SK-N-SH (cell line): ENCODE measurements at regions not wholly inside any gene's neighbourhood (a gene's known extent, or its start where the extent isn't known, plus 50 kb on each side); places are given as distances from the start of the nearest gene placed in this dataset.

ENCODE experiments used
- CTCF ChIA-PET: fragments of 300-600, 350-600 bp; formaldehyde crosslinking; extraction: SDS; loops from one replicate; lab custom pipeline; 2021; lab: Yijun Ruan, JAX
- POLR2A ChIA-PET: fragments of 350-600 bp; sonication (Branson Sonifier 250); formaldehyde crosslinking; extraction: SDS; loops from one replicate; lab custom pipeline; 2020; ENCODE audit warnings: antibody characterized with exemption, inconsistent platforms; lab: Yijun Ruan, JAX
- DNase-seq: peaks from one replicate; pipeline ENCODE4 v3.0.0; 2012
- H2AFZ ChIP-seq: fragments of 200-600 bp; sonication (generic); 2 replicates; pipeline ENCODE4 v1.8.1; 2016; ENCODE audit warnings: antibody characterized with exemption, mild to moderate bottlenecking, low read depth
- H3F3A ChIP-seq: fragments of 200-600 bp; sonication (generic); replicated peaks from 2 replicates; pipeline ENCODE3; 2016; ENCODE audit warnings: antibody characterized with exemption, mild to moderate bottlenecking; ENCODE audit not compliant: insufficient read depth
- H3K27ac ChIP-seq, 2 experiments: fragments of 200-500 bp in 1 of 2; fragments of 200-600 bp in 1 of 2; sonication (Bioruptor generic) in 1 of 2; sonication (generic), shearing (Covaris generic) in 1 of 2; 2 replicates each; pipeline versions ENCODE4 v1.5.1 to v1.6.1; 2014 to 2016; ENCODE audit warnings: low read depth in 2 of 2, inconsistent platforms in 1 of 2, low read length in 1 of 2, mild to moderate bottlenecking in 1 of 2, mixed read lengths in 1 of 2
- H3K27me3 ChIP-seq: fragments of 200-600 bp; sonication (generic), shearing (Covaris generic); 2 replicates; pipeline ENCODE4 v1.6.1; 2016; ENCODE audit warnings: mixed run types; ENCODE audit not compliant: insufficient read depth
- H3K36me3 ChIP-seq, 2 experiments: fragments of 200-500 bp in 1 of 2; fragments of 200-600 bp in 1 of 2; sonication (Bioruptor generic) in 1 of 2; sonication (generic) in 1 of 2; replicated peaks in 1 of 2; 2 replicates each; pipeline versions ENCODE3 to v1.5.1; 2014 to 2016; ENCODE audit warnings: low read length in 1 of 2, mild to moderate bottlenecking in 1 of 2; ENCODE audit not compliant: insufficient read depth in 2 of 2, control insufficient read depth in 1 of 2
- H3K4me1 ChIP-seq, 2 experiments: fragments of 200-500 bp in 1 of 2; fragments of 200-600 bp in 1 of 2; sonication (Bioruptor generic) in 1 of 2; sonication (generic), shearing (Covaris generic) in 1 of 2; 2 replicates each; pipeline versions ENCODE4 v1.5.1 to v1.6.1; 2014 to 2016; ENCODE audit warnings: low read depth in 1 of 2, low read length in 1 of 2, mixed run types in 1 of 2; ENCODE audit not compliant: insufficient read depth in 2 of 2, control insufficient read depth in 1 of 2
- H3K4me2 ChIP-seq: fragments of 200-600 bp; sonication (generic), shearing (Covaris generic); 2 replicates; pipeline ENCODE4 v1.6.1; 2017; ENCODE audit warnings: mixed run types
- H3K4me3 ChIP-seq, 2 experiments: fragments of 200-500 bp in 1 of 2; fragments of 200-600 bp in 1 of 2; sonication (Bioruptor generic) in 1 of 2; sonication (generic), shearing (Covaris generic) in 1 of 2; 2 replicates each; pipeline versions ENCODE4 v1.5.1 to v1.8.1; 2014 to 2016; ENCODE audit warnings: low read depth in 2 of 2, inconsistent platforms in 1 of 2, low read length in 1 of 2, mild to moderate bottlenecking in 1 of 2, mixed read lengths in 1 of 2, moderate library complexity in 1 of 2
- H3K79me2 ChIP-seq: fragments of 200-600 bp; sonication (generic); 2 replicates; pipeline ENCODE4 v1.8.1; 2017; ENCODE audit warnings: mild to moderate bottlenecking; ENCODE audit not compliant: insufficient read depth
- H3K9ac ChIP-seq: fragments of 200-600 bp; sonication (generic); 2 replicates; pipeline ENCODE4 v1.6.1; 2017; ENCODE audit warnings: mixed run types
- H3K9me2 ChIP-seq: fragments of 200-600 bp; sonication (generic); 2 replicates; pipeline ENCODE4 v1.6.1; 2017; ENCODE audit warnings: mixed run types
- H3K9me3 ChIP-seq: fragments of 200-600 bp; sonication (generic); 2 replicates; pipeline ENCODE4 v1.6.1; 2017; ENCODE audit warnings: mixed run types, mild to moderate bottlenecking, moderate library complexity
- H4K20me1 ChIP-seq: fragments of 200-600 bp; sonication (generic); 2 replicates; pipeline ENCODE4 v1.6.1; 2017; ENCODE audit warnings: mild to moderate bottlenecking, mixed run types; ENCODE audit not compliant: insufficient read depth
- ELF1 ChIP-seq: IDR thresholded peaks from 2 replicates; pipeline ENCODE4 v1.4.0; 2012
- EZH2phosphoT487 ChIP-seq: fragments of 200-600 bp; sonication (generic); IDR thresholded peaks from 2 replicates; pipeline ENCODE4 v1.6.1; 2017; ENCODE audit warnings: low read depth, mixed run types, mild to moderate bottlenecking, antibody characterized with exemption, moderate library complexity, borderline replicate concordance
- FOXJ3 ChIP-seq: sonication (generic); formaldehyde crosslinking; IDR thresholded peaks from 2 replicates; pipeline ENCODE4 v1.5.1; 2020; ENCODE audit warnings: mild to moderate bottlenecking, missing genetic modification reagents
- MEF2A ChIP-seq: IDR thresholded peaks from 2 replicates; pipeline ENCODE4 v1.4.0; 2012; ENCODE audit warnings: low read depth, borderline replicate concordance
- MXI1 ChIP-seq: IDR thresholded peaks from 2 replicates; pipeline ENCODE4 v1.6.1; 2012; ENCODE audit warnings: mild to moderate bottlenecking, low read depth, low read length, improper control_type of control experiment
- NFIC ChIP-seq: IDR thresholded peaks from 2 replicates; pipeline ENCODE4 v1.4.0; 2012; ENCODE audit warnings: borderline replicate concordance
- NRF1 ChIP-seq: IDR thresholded peaks from 2 replicates; pipeline ENCODE4 v1.6.1; 2012; ENCODE audit warnings: low read depth, mild to moderate bottlenecking, low read length
- RAD21 ChIP-seq: IDR thresholded peaks from 2 replicates; pipeline ENCODE4 v1.6.1; 2012; ENCODE audit warnings: mild to moderate bottlenecking, low read length
- RCOR1 ChIP-seq: fragments of 150-350 bp; IDR thresholded peaks from 2 replicates; pipeline ENCODE4 v1.6.1; 2017; ENCODE audit warnings: antibody characterized with exemption, low read length
- RXRA ChIP-seq: IDR thresholded peaks from 2 replicates; pipeline ENCODE4 v1.4.0; 2012; ENCODE audit warnings: low read depth, mild to moderate bottlenecking, borderline replicate concordance
- SIN3A ChIP-seq: IDR thresholded peaks from 2 replicates; pipeline ENCODE4 v1.6.1; 2012; ENCODE audit warnings: low read depth, mild to moderate bottlenecking, low read length, moderate library complexity, borderline replicate concordance
- SMC3 ChIP-seq: IDR thresholded peaks from 2 replicates; pipeline ENCODE4 v1.6.1; 2012; ENCODE audit warnings: low read depth, low read length, improper control_type of control experiment
- TEAD4 ChIP-seq: IDR thresholded peaks from 2 replicates; pipeline ENCODE4 v1.4.0; 2012; ENCODE audit warnings: mild to moderate bottlenecking, borderline replicate concordance; ENCODE audit not compliant: insufficient read depth
- WGBS: methylation state at CpG from one replicate; pipeline ENCODE4 v1.1.6; 2017; ENCODE audit warnings: low lambda C conversion rate; 5-methylcytosine and 5-hydroxymethylcytosine counted together
- TF ChIP-seq, protein P1 (sequence below): IDR thresholded peaks from 2 replicates; pipeline ENCODE4 v1.6.1; 2012; ENCODE audit warnings: mild to moderate bottlenecking, low read depth, low read length, moderate library complexity
- TF ChIP-seq, protein P2 (sequence below): IDR thresholded peaks from 2 replicates; pipeline ENCODE4; 2012
- TF ChIP-seq, protein P3 (sequence below): IDR thresholded peaks from 2 replicates; pipeline ENCODE4 v1.4.0; 2012; ENCODE audit warnings: low read depth, borderline replicate concordance
- TF ChIP-seq, protein P4 (sequence below): IDR thresholded peaks from 2 replicates; pipeline ENCODE4 v1.4.0; 2012; ENCODE audit warnings: low read depth, borderline replicate concordance

GRCh38 chr19:31204115-31204514, 145.1 kb downstream of the TSHZ3 start:
- Histone ChIP-seq H2AFZ (no peak overlapping the region), H3K9ac (no peak overlapping the region), H3K79me2 (no peaks in the 10 kb centered on the region), H3F3A (no peaks in the 10 kb centered on the region), H3K9me2 (no peaks in the 10 kb centered on the region), H3K36me3 (no peaks in the 10 kb centered on the region), H4K20me1 (no peaks in the 10 kb centered on the region), H3K27ac (no peak overlapping the region), H3K9me3 (no peaks in the 10 kb centered on the region), H3K4me2 (no peak overlapping the region), H3K27me3 (no peaks in the 10 kb centered on the region; the same call in 1 of the 2 replicates), H3K4me1 (no peaks in the 10 kb centered on the region), H3K4me3 (no peak overlapping the region)
- TF ChIP-seq ELF1 (no peak), NRF1 (no peak), EZH2phosphoT487 (no peak), FOXJ3 (CRISPR knock-in tag) (no peak), NFIC (no peak), SMC3 (no peak), RCOR1 (no peak), SIN3A (no peak), MXI1 (no peak), RAD21 (no peak), MEF2A (no peak), RXRA (no peak), TEAD4 (no peak)
- TF ChIP-seq, protein P1, sequence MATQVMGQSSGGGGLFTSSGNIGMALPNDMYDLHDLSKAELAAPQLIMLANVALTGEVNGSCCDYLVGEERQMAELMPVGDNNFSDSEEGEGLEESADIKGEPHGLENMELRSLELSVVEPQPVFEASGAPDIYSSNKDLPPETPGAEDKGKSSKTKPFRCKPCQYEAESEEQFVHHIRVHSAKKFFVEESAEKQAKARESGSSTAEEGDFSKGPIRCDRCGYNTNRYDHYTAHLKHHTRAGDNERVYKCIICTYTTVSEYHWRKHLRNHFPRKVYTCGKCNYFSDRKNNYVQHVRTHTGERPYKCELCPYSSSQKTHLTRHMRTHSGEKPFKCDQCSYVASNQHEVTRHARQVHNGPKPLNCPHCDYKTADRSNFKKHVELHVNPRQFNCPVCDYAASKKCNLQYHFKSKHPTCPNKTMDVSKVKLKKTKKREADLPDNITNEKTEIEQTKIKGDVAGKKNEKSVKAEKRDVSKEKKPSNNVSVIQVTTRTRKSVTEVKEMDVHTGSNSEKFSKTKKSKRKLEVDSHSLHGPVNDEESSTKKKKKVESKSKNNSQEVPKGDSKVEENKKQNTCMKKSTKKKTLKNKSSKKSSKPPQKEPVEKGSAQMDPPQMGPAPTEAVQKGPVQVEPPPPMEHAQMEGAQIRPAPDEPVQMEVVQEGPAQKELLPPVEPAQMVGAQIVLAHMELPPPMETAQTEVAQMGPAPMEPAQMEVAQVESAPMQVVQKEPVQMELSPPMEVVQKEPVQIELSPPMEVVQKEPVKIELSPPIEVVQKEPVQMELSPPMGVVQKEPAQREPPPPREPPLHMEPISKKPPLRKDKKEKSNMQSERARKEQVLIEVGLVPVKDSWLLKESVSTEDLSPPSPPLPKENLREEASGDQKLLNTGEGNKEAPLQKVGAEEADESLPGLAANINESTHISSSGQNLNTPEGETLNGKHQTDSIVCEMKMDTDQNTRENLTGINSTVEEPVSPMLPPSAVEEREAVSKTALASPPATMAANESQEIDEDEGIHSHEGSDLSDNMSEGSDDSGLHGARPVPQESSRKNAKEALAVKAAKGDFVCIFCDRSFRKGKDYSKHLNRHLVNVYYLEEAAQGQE, result no peak
- TF ChIP-seq, protein P2, sequence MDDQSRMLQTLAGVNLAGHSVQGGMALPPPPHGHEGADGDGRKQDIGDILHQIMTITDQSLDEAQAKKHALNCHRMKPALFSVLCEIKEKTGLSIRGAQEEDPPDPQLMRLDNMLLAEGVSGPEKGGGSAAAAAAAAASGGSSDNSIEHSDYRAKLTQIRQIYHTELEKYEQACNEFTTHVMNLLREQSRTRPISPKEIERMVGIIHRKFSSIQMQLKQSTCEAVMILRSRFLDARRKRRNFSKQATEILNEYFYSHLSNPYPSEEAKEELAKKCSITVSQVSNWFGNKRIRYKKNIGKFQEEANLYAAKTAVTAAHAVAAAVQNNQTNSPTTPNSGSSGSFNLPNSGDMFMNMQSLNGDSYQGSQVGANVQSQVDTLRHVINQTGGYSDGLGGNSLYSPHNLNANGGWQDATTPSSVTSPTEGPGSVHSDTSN, result no peak
- TF ChIP-seq, protein P3, sequence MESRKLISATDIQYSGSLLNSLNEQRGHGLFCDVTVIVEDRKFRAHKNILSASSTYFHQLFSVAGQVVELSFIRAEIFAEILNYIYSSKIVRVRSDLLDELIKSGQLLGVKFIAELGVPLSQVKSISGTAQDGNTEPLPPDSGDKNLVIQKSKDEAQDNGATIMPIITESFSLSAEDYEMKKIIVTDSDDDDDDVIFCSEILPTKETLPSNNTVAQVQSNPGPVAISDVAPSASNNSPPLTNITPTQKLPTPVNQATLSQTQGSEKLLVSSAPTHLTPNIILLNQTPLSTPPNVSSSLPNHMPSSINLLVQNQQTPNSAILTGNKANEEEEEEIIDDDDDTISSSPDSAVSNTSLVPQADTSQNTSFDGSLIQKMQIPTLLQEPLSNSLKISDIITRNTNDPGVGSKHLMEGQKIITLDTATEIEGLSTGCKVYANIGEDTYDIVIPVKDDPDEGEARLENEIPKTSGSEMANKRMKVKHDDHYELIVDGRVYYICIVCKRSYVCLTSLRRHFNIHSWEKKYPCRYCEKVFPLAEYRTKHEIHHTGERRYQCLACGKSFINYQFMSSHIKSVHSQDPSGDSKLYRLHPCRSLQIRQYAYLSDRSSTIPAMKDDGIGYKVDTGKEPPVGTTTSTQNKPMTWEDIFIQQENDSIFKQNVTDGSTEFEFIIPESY, result no peak
- TF ChIP-seq, protein P4, sequence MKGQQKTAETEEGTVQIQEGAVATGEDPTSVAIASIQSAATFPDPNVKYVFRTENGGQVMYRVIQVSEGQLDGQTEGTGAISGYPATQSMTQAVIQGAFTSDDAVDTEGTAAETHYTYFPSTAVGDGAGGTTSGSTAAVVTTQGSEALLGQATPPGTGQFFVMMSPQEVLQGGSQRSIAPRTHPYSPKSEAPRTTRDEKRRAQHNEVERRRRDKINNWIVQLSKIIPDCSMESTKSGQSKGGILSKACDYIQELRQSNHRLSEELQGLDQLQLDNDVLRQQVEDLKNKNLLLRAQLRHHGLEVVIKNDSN, result no peak
- 16% methylated on average over 1 of the region's 1 CpG for WGBS
- no peak for DNase-seq
- CTCF ChIA-PET, result no interaction called here
- POLR2A ChIA-PET, result no interaction called here
